Thymus (tissue), 11 donors: ENCODE measurements at regions not wholly inside any gene's neighbourhood (a gene's known extent, or its start where the extent isn't known, plus 50 kb on each side); places are given as distances from the start of the nearest gene placed in this dataset.

Experiments
- DNase-seq, 9 donors: peaks; one replicate each; pipeline ENCODE4 v3.0.0-alpha.2; 2013; ENCODE audit warnings: low spot score in 9 of 9, low read depth in 6 of 9, missing footprints in 1 of 9
- H3K27ac ChIP-seq, 2 donors: one replicate each; pipeline ENCODE4 v1.5.1; 2013; ENCODE audit warnings: control low read depth in 1 of 2, low read depth in 1 of 2, low read length in 1 of 2, mild to moderate bottlenecking in 1 of 2, moderate library complexity in 1 of 2
- H3K27me3 ChIP-seq, 2 donors: one replicate each; pipeline ENCODE4 v1.5.1; 2013; ENCODE audit warnings: low read length in 1 of 2; ENCODE audit not compliant: control insufficient read depth in 2 of 2, insufficient read depth in 1 of 2
- H3K36me3 ChIP-seq, 2 donors: one replicate each; pipeline ENCODE4 v1.5.1; 2013; ENCODE audit warnings: low read length in 1 of 2, mild to moderate bottlenecking in 1 of 2, moderate library complexity in 1 of 2; ENCODE audit not compliant: control insufficient read depth in 2 of 2, insufficient read depth in 2 of 2
- H3K4me1 ChIP-seq, 2 donors: one replicate each; pipeline ENCODE4 v1.5.1; 2013; ENCODE audit warnings: low read length in 2 of 2; ENCODE audit not compliant: control insufficient read depth in 2 of 2, insufficient read depth in 2 of 2
- H3K4me3 ChIP-seq, 2 donors: one replicate each; pipeline ENCODE4 v1.5.1; 2013; ENCODE audit warnings: low read length in 2 of 2, control low read depth in 1 of 2, mild to moderate bottlenecking in 1 of 2
- H3K9me3 ChIP-seq, 2 donors: one replicate each; pipeline ENCODE4 v1.5.1; 2013; ENCODE audit warnings: low read length in 1 of 2, mild to moderate bottlenecking in 1 of 2; ENCODE audit not compliant: control insufficient read depth in 2 of 2, insufficient read depth in 1 of 2
- whole genome bisulfite sequencing: extraction: QIAGEN DNeasy Blood & Tissue Kit; methylation state at CpG from one replicate; pipeline ENCODE4 v1.1.7; 2013; 5-methylcytosine and 5-hydroxymethylcytosine counted together
- donor health status: healthy.

DNA sequence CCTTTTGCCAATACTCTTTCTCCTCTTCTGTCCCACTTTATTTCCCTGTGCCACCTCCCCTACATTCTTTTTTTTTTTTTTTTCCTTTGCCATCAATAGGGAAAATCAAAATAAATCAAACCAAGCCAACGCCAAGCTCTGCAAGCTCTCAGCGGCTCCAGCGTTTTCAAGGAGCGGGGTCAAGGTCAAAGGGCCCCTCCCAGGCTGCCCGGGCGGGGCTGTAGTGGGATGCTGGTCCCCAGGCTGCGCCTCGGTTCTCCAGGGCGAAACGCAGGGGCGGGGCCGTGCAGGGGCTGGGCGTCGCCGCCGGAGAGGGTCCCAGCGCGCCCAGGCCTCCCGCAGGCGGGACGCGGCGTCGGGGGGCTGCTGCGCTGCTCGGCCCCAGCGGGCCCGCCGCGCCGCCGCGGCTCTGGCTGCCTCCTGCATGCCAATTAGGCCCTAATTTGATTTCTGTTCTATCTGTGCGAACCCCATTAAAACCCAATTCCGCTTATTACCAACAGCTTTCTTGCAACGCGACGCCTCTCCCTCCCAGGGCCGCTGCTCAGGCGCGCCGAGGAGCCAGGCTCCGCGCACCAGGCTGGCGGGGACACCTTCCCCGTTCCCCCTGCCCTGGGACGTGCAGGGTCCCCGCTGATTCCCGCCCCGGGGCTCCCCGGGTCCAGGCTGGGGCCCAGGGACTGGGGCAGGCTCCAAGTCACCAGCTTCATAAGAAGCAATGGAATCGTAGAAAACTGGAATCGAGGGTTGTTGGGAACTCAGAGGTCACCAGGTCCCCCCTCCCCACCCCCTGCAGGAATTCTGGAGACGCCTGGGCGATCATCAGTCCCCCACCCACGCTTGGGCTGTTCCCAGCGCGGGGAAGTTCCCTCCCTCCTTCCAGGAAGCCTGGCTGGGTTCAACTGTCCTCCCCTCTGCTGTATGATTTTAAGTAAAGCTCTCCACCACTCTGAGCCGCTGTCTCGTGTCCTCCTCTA is 50.7 kb upstream of the MAP1LC3B2 start:
- Histone ChIP-seq H3K36me3 (no peaks in the 10 kb centered on the region), H3K4me3 (peak overlapping the region; percentile 37 to 58), H3K27ac (peak overlapping the region; percentile 39 to 57), H3K27me3 (peaks cover 0 to 23% of the 10 kb centered on the region in 2 donors), H3K4me1 (peaks cover 0 to 20% of the 10 kb centered on the region in 2 donors), H3K9me3 (no peaks in the 10 kb centered on the region)
- WGBS: 8% methylated on average over 60 of the region's 60 CpGs
- peak in 5 of 9 donors; percentile 23 to 69 (median 37) for DNase-seq
